ENCODE measurements at regions not wholly inside any gene's neighbourhood (a gene's known extent, or its start where the extent isn't known, plus 50 kb on each side); places are given as distances from the start of the nearest gene placed in this dataset.

DNA sequence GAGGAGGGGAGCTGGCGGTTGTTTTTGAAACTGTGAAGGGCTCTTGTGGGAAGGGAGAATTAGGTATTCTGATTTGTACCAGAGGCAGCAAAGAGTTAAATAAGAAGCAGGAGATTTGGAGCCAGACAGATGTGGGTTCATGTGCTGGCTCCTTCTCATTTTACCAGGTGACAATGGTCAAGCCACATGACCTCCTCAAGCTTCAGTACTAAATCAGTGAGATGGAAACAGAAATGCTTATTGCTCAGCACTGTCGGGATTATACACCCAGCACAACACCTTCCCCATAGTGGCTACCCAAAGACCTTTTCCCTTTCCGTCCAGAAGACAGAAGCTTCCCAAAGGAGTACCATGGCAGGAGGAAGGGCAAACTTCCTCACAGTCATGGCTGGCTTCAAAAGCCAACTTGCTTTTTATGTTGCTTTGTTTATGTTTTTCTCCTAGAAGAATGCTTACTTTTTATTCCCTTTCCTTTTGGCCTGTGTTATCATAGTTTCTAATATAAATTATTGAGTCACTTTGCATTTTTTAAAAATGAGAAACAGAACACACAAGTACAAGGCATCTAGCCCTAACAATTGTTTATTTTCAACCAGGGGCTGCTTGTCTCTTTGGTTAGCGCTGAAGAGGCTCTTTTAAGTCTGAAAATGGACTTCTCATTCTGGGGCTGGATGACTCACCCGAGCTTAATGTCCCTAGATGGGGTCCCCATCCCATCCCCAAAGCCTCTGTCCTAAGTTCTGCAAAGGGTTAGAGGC lies 181.5 kb upstream of the ZBED5 start (continued):
- TF ChIP-seq CBX5 (IDR thresholded peaks at IDR 0.05; ENCODE audit: low read depth, low read length) = no peak
- no peak for TF ChIP-seq JUN (IDR thresholded peaks at IDR 0.05; ENCODE audit: low read depth, low read length)
- TF ChIP-seq CHD1 (IDR thresholded peaks at IDR 0.05; ENCODE audit: low read depth, low read length) = no peak
- no peak for TF ChIP-seq KDM1A (IDR thresholded peaks at IDR 0.05; ENCODE audit: borderline replicate concordance, low read length)
- TF ChIP-seq, protein P1, sequence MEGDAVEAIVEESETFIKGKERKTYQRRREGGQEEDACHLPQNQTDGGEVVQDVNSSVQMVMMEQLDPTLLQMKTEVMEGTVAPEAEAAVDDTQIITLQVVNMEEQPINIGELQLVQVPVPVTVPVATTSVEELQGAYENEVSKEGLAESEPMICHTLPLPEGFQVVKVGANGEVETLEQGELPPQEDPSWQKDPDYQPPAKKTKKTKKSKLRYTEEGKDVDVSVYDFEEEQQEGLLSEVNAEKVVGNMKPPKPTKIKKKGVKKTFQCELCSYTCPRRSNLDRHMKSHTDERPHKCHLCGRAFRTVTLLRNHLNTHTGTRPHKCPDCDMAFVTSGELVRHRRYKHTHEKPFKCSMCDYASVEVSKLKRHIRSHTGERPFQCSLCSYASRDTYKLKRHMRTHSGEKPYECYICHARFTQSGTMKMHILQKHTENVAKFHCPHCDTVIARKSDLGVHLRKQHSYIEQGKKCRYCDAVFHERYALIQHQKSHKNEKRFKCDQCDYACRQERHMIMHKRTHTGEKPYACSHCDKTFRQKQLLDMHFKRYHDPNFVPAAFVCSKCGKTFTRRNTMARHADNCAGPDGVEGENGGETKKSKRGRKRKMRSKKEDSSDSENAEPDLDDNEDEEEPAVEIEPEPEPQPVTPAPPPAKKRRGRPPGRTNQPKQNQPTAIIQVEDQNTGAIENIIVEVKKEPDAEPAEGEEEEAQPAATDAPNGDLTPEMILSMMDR (IDR thresholded peaks at IDR 0.05; ENCODE audit: control extremely low read depth in 1 of 3, insufficient read depth in 1 of 3, low read depth in 1 of 3, low read length in 3 of 3) = no peak
- TF ChIP-seq, protein P2, sequence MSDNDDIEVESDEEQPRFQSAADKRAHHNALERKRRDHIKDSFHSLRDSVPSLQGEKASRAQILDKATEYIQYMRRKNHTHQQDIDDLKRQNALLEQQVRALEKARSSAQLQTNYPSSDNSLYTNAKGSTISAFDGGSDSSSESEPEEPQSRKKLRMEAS (IDR thresholded peaks at IDR 0.05) = no peak

All from H1 (cell line).